OCI-LY1 (cell line): ENCODE measurements at regions not wholly inside any gene's neighbourhood (a gene's known extent, or its start where the extent isn't known, plus 50 kb on each side); places are given as distances from the start of the nearest gene placed in this dataset.

Source experiments
- H2AFZ ChIP-seq: fragments of 200-600 bp; sonication (generic), shearing (Covaris generic); 2 replicates; pipeline ENCODE4 v1.6.0; 2014; ENCODE audit warnings: antibody characterized with exemption, mild to moderate bottlenecking, low read length
- H3F3A ChIP-seq: fragments of 200-600 bp; sonication (generic), shearing (Covaris generic); 2 replicates; pipeline ENCODE4 v1.6.0; 2014; ENCODE audit warnings: mild to moderate bottlenecking, antibody characterized with exemption, low read length, moderate library complexity; ENCODE audit not compliant: insufficient read depth
- H3K27ac ChIP-seq: fragments of 200-600 bp; sonication (generic); 2 replicates; pipeline ENCODE4 v1.5.1; 2014; ENCODE audit warnings: low read length, mixed run types, mild to moderate bottlenecking, low read depth; ENCODE audit not compliant: poor library complexity, severe bottlenecking
- H3K27me3 ChIP-seq: fragments of 200-600 bp; sonication (generic); 2 replicates; pipeline ENCODE4 v1.6.0; 2014; ENCODE audit warnings: antibody characterized with exemption, mild to moderate bottlenecking, low read length, moderate library complexity; ENCODE audit not compliant: insufficient read depth
- H3K36me3 ChIP-seq: fragments of 200-600 bp; sonication (generic); 2 replicates; pipeline ENCODE4 v1.6.1; 2014; ENCODE audit warnings: mild to moderate bottlenecking, antibody characterized with exemption, low read length, moderate library complexity, mixed read lengths; ENCODE audit not compliant: insufficient read depth
- H3K4me1 ChIP-seq: fragments of 200-600 bp; sonication (generic); 2 replicates; pipeline ENCODE4 v1.5.1; 2014; ENCODE audit warnings: mild to moderate bottlenecking, low read length, moderate library complexity; ENCODE audit not compliant: insufficient read depth, severe bottlenecking
- H3K4me2 ChIP-seq: fragments of 200-600 bp; sonication (generic), shearing (Covaris generic); 2 replicates; pipeline ENCODE4 v1.6.1; 2014; ENCODE audit warnings: low read length
- H3K4me3 ChIP-seq: fragments of 200-600 bp; sonication (generic); 2 replicates; pipeline ENCODE4 v1.5.1; 2014; ENCODE audit warnings: low read length, low read depth, mild to moderate bottlenecking, mixed read lengths; ENCODE audit not compliant: poor library complexity, severe bottlenecking
- H3K79me2 ChIP-seq: fragments of 200-600 bp; shearing (Covaris generic); 2 replicates; pipeline ENCODE4 v1.6.1; 2016; ENCODE audit warnings: mixed run types, low read length, mixed read lengths; ENCODE audit not compliant: insufficient read depth
- H3K9ac ChIP-seq: fragments of 200-600 bp; sonication (generic), shearing (Covaris generic); 2 replicates; pipeline ENCODE4 v1.6.1; 2014; ENCODE audit warnings: mild to moderate bottlenecking, low read length, mixed read lengths
- H3K9me2 ChIP-seq: fragments of 200-600 bp; sonication (generic), shearing (Covaris generic); 2 replicates; pipeline ENCODE4 v1.6.1; 2014; ENCODE audit warnings: low read depth, mild to moderate bottlenecking, low read length, mixed read lengths
- H3K9me3 ChIP-seq: fragments of 200-600 bp; shearing (Covaris generic); 2 replicates; pipeline ENCODE4 v1.6.1; 2014; ENCODE audit warnings: low read length, mixed read lengths
- H4K20me1 ChIP-seq: fragments of 200-600 bp; sonication (generic), shearing (Covaris generic); 2 replicates; pipeline ENCODE4 v1.6.0; 2016; ENCODE audit warnings: mild to moderate bottlenecking, low read length; ENCODE audit not compliant: insufficient read depth
- CTCF ChIP-seq: fragments of 200-600 bp; sonication (generic), shearing (Covaris generic); IDR thresholded peaks from 2 replicates; pipeline ENCODE4 v1.5.1; 2017; ENCODE audit warnings: mild to moderate bottlenecking, antibody characterized with exemption, low read length, moderate library complexity, mixed read lengths
- EZH2 ChIP-seq: fragments of 200-600 bp; sonication (generic), shearing (Covaris generic); IDR thresholded peaks from 2 replicates; pipeline ENCODE4 v1.8.0; 2017; ENCODE audit warnings: borderline replicate concordance, mixed run types, mild to moderate bottlenecking, antibody characterized with exemption, low read length, moderate library complexity, mixed read lengths

- Histone ChIP-seq H3K4me2 (no peak overlapping the region), H2AFZ (no peak overlapping the region)
- TF ChIP-seq EZH2, result no peak
- TF ChIP-seq CTCF, result no peak; the same call in 1 of the 2 replicates
Measured at GRCh38 chr2:173462892-173463840, 108.5 kb downstream of the CDCA7 start.

GRCh38 chr2:173463846-173464245, 109.2 kb downstream of the CDCA7 start:
- no peaks in the 10 kb centered on the region for H3K9me3 ChIP-seq
- no peaks in the 10 kb centered on the region for H3F3A ChIP-seq
- H3K9ac ChIP-seq, result no peak overlapping the region
- no peak overlapping the region for H2AFZ ChIP-seq
- H3K9me2 ChIP-seq, result no peaks in the 10 kb centered on the region
- no peak for TF ChIP-seq CTCF
- no peak for TF ChIP-seq EZH2
- H4K20me1 ChIP-seq, result no peaks in the 10 kb centered on the region
- H3K27me3 ChIP-seq, result 0 out of 2 replicates have a peak, but pooled peaks cover 5% of the 10 kb centered on the region
- no peaks in the 10 kb centered on the region for H3K4me1 ChIP-seq
- no peak overlapping the region for H3K27ac ChIP-seq
- no peaks in the 10 kb centered on the region for H3K36me3 ChIP-seq
- no peak overlapping the region for H3K4me3 ChIP-seq
- H3K4me2 ChIP-seq, result no peak overlapping the region
- no peaks in the 10 kb centered on the region for H3K79me2 ChIP-seq

More at GRCh38 chr2:173462892-173463840, 108.5 kb downstream of the CDCA7 start:
- Histone ChIP-seq H3K27ac (no peak overlapping the region), H3K27me3 (0 out of 2 replicates have a peak, but pooled peaks cover 5% of the 10 kb centered on the region), H3K9me3 (no peaks in the 10 kb centered on the region), H3K9ac (no peak overlapping the region), H3F3A (no peaks in the 10 kb centered on the region), H3K4me1 (no peaks in the 10 kb centered on the region), H3K36me3 (no peaks in the 10 kb centered on the region), H3K79me2 (no peaks in the 10 kb centered on the region), H4K20me1 (no peaks in the 10 kb centered on the region), H3K4me3 (no peak overlapping the region), H3K9me2 (no peaks in the 10 kb centered on the region)

- H3K4me1 ChIP-seq, result no peaks in the 10 kb centered on the region
- H3F3A ChIP-seq, result no peaks in the 10 kb centered on the region
- 0 out of 2 replicates have a peak, but pooled peaks cover 5% of the 10 kb centered on the region for H3K27me3 ChIP-seq
- H3K27ac ChIP-seq, result no peak overlapping the region
- TF ChIP-seq CTCF (no peak), EZH2 (no peak)
- no peak overlapping the region for H3K4me2 ChIP-seq
- H3K4me3 ChIP-seq, result no peak overlapping the region
- H3K9ac ChIP-seq, result no peak overlapping the region
- H3K79me2 ChIP-seq, result no peaks in the 10 kb centered on the region
- H3K9me2 ChIP-seq, result no peaks in the 10 kb centered on the region
- no peaks in the 10 kb centered on the region for H4K20me1 ChIP-seq
- no peaks in the 10 kb centered on the region for H3K9me3 ChIP-seq
- H2AFZ ChIP-seq, result no peak overlapping the region
- no peaks in the 10 kb centered on the region for H3K36me3 ChIP-seq
Measured at GRCh38 chr2:173467751-173468150, 113.1 kb downstream of the CDCA7 start.
